ENCODE measurements at regions not wholly inside any gene's neighbourhood (a gene's known extent, or its start where the extent isn't known, plus 50 kb on each side); places are given as distances from the start of the nearest gene placed in this dataset.

GRCh38 chr2:240350696-240351087 lies 84.8 kb upstream of the GPC1 start:
- TF ChIP-seq, protein P1, sequence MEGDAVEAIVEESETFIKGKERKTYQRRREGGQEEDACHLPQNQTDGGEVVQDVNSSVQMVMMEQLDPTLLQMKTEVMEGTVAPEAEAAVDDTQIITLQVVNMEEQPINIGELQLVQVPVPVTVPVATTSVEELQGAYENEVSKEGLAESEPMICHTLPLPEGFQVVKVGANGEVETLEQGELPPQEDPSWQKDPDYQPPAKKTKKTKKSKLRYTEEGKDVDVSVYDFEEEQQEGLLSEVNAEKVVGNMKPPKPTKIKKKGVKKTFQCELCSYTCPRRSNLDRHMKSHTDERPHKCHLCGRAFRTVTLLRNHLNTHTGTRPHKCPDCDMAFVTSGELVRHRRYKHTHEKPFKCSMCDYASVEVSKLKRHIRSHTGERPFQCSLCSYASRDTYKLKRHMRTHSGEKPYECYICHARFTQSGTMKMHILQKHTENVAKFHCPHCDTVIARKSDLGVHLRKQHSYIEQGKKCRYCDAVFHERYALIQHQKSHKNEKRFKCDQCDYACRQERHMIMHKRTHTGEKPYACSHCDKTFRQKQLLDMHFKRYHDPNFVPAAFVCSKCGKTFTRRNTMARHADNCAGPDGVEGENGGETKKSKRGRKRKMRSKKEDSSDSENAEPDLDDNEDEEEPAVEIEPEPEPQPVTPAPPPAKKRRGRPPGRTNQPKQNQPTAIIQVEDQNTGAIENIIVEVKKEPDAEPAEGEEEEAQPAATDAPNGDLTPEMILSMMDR (IDR thresholded peaks at IDR 0.05) = no peak
- TF ChIP-seq POLR2AphosphoS5 (IDR thresholded peaks at IDR 0.05) = no peak
